GM12878 (cell line): ENCODE measurements at regions not wholly inside any gene's neighbourhood (a gene's known extent, or its start where the extent isn't known, plus 50 kb on each side); places are given as distances from the start of the nearest gene placed in this dataset.

Source experiments
- ATAC-seq: fragments of 200-7000 bp; cut with Tn5 transposase; 3 replicates; pipeline ENCODE4 v1.9.1; 2020; ENCODE audit warnings: mild to moderate bottlenecking, moderate library complexity
- BruUV-seq: library from RNA; stranded (reverse); fragments of 400-500 nt; replicated peaks from 2 replicates; lab custom pipeline; 2021; lab: Mats Ljungman, UMichigan
- CTCF ChIA-PET: fragments of 300-600 bp; sonication (Branson Sonifier 250); formaldehyde crosslinking; extraction: SDS; loops from one replicate; lab custom pipeline; 2021; ENCODE audit warnings: inconsistent platforms; lab: Yijun Ruan, JAX
- POLR2A ChIA-PET: fragments of 350-600 bp; formaldehyde crosslinking; extraction: SDS; loops from one replicate; lab custom pipeline; 2021; ENCODE audit warnings: inconsistent platforms; lab: Charles Lee
- RAD21 ChIA-PET: fragments of 300-600 bp; sonication (Branson Sonifier 250); formaldehyde crosslinking; loops from one replicate; lab custom pipeline; 2023; ENCODE audit warnings: antibody characterized with exemption; ENCODE audit not compliant: unreplicated experiment; lab: Charles Lee
- SMC1A ChIA-PET: fragments of 300-600 bp; sonication (Branson Sonifier 250); formaldehyde crosslinking; loops from one replicate; lab custom pipeline; 2023; ENCODE audit not compliant: unreplicated experiment, uncharacterized antibody; lab: Charles Lee
- DNase-seq: peaks from one replicate; pipeline ENCODE4 v3.0.0-alpha.2; 2011; ENCODE audit warnings: low read depth, low spot score
- FAIRE-seq: peaks from 3 replicates; lab custom pipeline; 2011; peaks lifted over from hg19 to GRCh38; lab: Jason Lieb, UNC
- H2AFZ ChIP-seq: 2 replicates; pipeline ENCODE4 v1.6.0; 2011; ENCODE audit warnings: low read depth, low read length, control low read depth; ENCODE audit not compliant: control insufficient read depth
- H3K27ac ChIP-seq: 2 replicates; pipeline ENCODE4 v1.5.1; 2011; ENCODE audit warnings: control low read depth; ENCODE audit not compliant: control insufficient read depth, insufficient read depth
- H3K27me3 ChIP-seq, 2 experiments: replicated peaks in 1 of 2; 2 replicates each; pipeline versions ENCODE4 v1.6.0 to v1.6.1; 2011; ENCODE audit warnings: low read length in 1 of 2; ENCODE audit not compliant: control insufficient read depth in 2 of 2, insufficient read depth in 2 of 2
- H3K36me3 ChIP-seq, 2 experiments: 2 replicates each; pipeline ENCODE4 v1.5.1; 2011; ENCODE audit warnings: low read length in 1 of 2; ENCODE audit not compliant: control insufficient read depth in 2 of 2, insufficient read depth in 2 of 2
- H3K4me1 ChIP-seq: 2 replicates; pipeline ENCODE4 v1.6.1; 2011; ENCODE audit warnings: mild to moderate bottlenecking, low read length, moderate library complexity, mixed read lengths; ENCODE audit not compliant: control insufficient read depth, insufficient read depth
- H3K4me2 ChIP-seq: 2 replicates; pipeline ENCODE4 v1.6.0; 2011; ENCODE audit warnings: control low read depth; ENCODE audit not compliant: control insufficient read depth, insufficient read depth
- H3K4me3 ChIP-seq: fragments of 200-600 bp; sonication (generic); 2 replicates; pipeline ENCODE4 v1.5.1; 2016
- H3K79me2 ChIP-seq: 2 replicates; pipeline ENCODE4 v1.6.0; 2011; ENCODE audit warnings: low read length; ENCODE audit not compliant: control insufficient read depth, insufficient read depth
- H3K9ac ChIP-seq: 2 replicates; pipeline ENCODE4 v1.8.0; 2011; ENCODE audit warnings: low read length, control low read depth, mixed read lengths; ENCODE audit not compliant: control insufficient read depth, insufficient read depth
- H3K9me3 ChIP-seq: replicated peaks from 3 replicates; pipeline ENCODE4 v1.5.1; 2011; ENCODE audit warnings: mild to moderate bottlenecking, low read length; ENCODE audit not compliant: control insufficient read depth, insufficient read depth
- H4K20me1 ChIP-seq: 2 replicates; pipeline ENCODE4 v1.6.0; 2011; ENCODE audit not compliant: control insufficient read depth, insufficient read depth
- ATF3 ChIP-seq: IDR thresholded peaks from 2 replicates; pipeline ENCODE4 v1.6.1; 2011; ENCODE audit warnings: low read depth, mild to moderate bottlenecking, low read length, moderate library complexity, borderline replicate concordance; ENCODE audit errors: extremely low read depth
- BHLHE40 ChIP-seq, 2 experiments: fragments of 450-650 bp in 1 of 2; IDR thresholded peaks; 2 replicates each; pipeline ENCODE4 v1.6.1; 2011 to 2017; ENCODE audit warnings: low read depth in 2 of 2, borderline replicate concordance in 1 of 2, improper control_type of control experiment in 1 of 2, low read length in 1 of 2, mild to moderate bottlenecking in 1 of 2
- BMI1 ChIP-seq: fragments of 450-650 bp; IDR thresholded peaks from 2 replicates; pipeline ENCODE4 v1.6.1; 2016; ENCODE audit warnings: mild to moderate bottlenecking, moderate library complexity, borderline replicate concordance
- CREM ChIP-seq: IDR thresholded peaks from 2 replicates; pipeline ENCODE4 v1.6.1; 2014; ENCODE audit warnings: antibody characterized with exemption, low read depth
- GABPA ChIP-seq: IDR thresholded peaks from 2 replicates; pipeline ENCODE4 v1.6.1; 2014; ENCODE audit warnings: antibody characterized with exemption, low read depth, mild to moderate bottlenecking, inconsistent platforms
- GATAD2B ChIP-seq: fragments of 450-650 bp; conservative IDR thresholded peaks from 2 replicates; pipeline ENCODE4 v1.6.1; 2017; ENCODE audit warnings: low read depth, mild to moderate bottlenecking, moderate library complexity
- IKZF1 ChIP-seq: fragments of 450-650 bp; conservative IDR thresholded peaks from 2 replicates; pipeline ENCODE4 v1.6.1; 2017; ENCODE audit warnings: antibody characterized with exemption, mild to moderate bottlenecking
- RELA ChIP-seq: fragments of 450-650 bp; IDR thresholded peaks from 2 replicates; pipeline ENCODE4 v1.8.0; 2014; ENCODE audit warnings: borderline replicate concordance; ENCODE audit not compliant: partially characterized antibody
- STAT1 ChIP-seq: fragments of 450-650 bp; conservative IDR thresholded peaks from 2 replicates; pipeline ENCODE4 v1.6.1; 2014; ENCODE audit warnings: antibody characterized with exemption, mild to moderate bottlenecking
- TCF3 ChIP-seq: IDR thresholded peaks from 2 replicates; pipeline ENCODE4 v1.6.1; 2012; ENCODE audit warnings: low read depth, mild to moderate bottlenecking, low read length, borderline replicate concordance; ENCODE audit not compliant: insufficient read depth
- ZNF687 ChIP-seq: fragments of 450-650 bp; IDR thresholded peaks from 2 replicates; pipeline ENCODE4 v1.6.1; 2017; ENCODE audit warnings: mild to moderate bottlenecking, moderate library complexity
- ZZZ3 ChIP-seq: IDR thresholded peaks from 2 replicates; pipeline ENCODE4 v1.6.1; 2011; ENCODE audit warnings: low read depth; ENCODE audit not compliant: control insufficient read depth, insufficient read length
- WGBS: methylation state at CpG from one replicate; pipeline ENCODE4 v1.1.6; 2016; ENCODE audit warnings: low lambda C conversion rate; ENCODE audit not compliant: insufficient replicate concordance, insufficient coverage; ENCODE audit errors: missing lambda C conversion rate; 5-methylcytosine and 5-hydroxymethylcytosine counted together
- in situ Hi-C: fragments of 300-500 bp; cut with MboI; formaldehyde crosslinking; loops from 9 replicates; pipeline ENCODE4 v1.14.3; 2018; ENCODE audit warnings: mixed read lengths
- intact Hi-C: fragments of 100-400 bp; cut with micrococcal nuclease; formaldehyde crosslinking; loops from one replicate; pipeline ENCODE4 v1.14.2; 2022; ENCODE audit not compliant: unreplicated experiment
- TF ChIP-seq, protein P1 (sequence below): fragments of 450-650 bp; IDR thresholded peaks from 2 replicates; pipeline ENCODE4 v1.6.1; 2017; ENCODE audit warnings: low read depth, mild to moderate bottlenecking, moderate library complexity

- TF ChIP-seq ATF3 = no peak
- TF ChIP-seq GATAD2B = no peak
- TF ChIP-seq STAT1 = no peak
Observed at GRCh38 chr3:151612115-151612514, 121.6 kb upstream of the AADACL2 start (continued).

DNA sequence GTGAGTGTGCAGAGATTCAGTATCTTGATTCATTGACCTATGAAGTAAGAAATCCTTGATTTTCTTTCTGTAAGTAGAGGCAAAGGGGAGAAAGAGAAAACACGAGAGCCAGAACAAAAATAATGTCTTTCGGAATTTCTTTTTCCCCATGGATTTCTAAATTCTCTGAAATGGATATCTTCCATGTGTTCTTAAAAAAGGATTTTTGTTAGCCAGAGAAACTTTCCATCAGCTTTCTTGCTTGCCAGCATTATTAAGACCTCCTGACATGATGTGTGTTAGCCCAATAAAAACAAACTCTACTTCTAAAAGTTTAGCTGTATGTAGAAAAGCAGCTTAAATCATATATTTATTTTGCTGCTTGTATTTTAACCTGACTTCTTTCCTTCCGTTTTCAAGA, 122.3 kb upstream of the AADACL2 start:
- H3K79me2 ChIP-seq = no peaks in the 10 kb centered on the region
- POLR2A ChIA-PET = no interaction called here
- H3K9ac ChIP-seq = no peak overlapping the region
- BruUV-seq = no TSS peak
- FAIRE-seq (no peak), ATAC-seq (no peak), DNase-seq (no peak)
- SMC1A ChIA-PET = no interaction called here
- 22% methylated on average over 3 of the region's 3 CpGs for WGBS
- in situ Hi-C loops (no loop called here), intact Hi-C loops (no loop called here)
- H2AFZ ChIP-seq = no peak overlapping the region
- no peaks in the 10 kb centered on the region for H3K4me1 ChIP-seq
- no peak overlapping the region for H3K4me3 ChIP-seq
- no peaks in the 10 kb centered on the region for H3K36me3 ChIP-seq
- H3K27me3 ChIP-seq = no peaks in the 10 kb centered on the region; a peak in 1 of 4 replicates
- H3K4me2 ChIP-seq = no peak overlapping the region
- RAD21 ChIA-PET = no interaction called here
- H3K9me3 ChIP-seq = no peaks in the 10 kb centered on the region
- no peak for TF ChIP-seq BHLHE40 (IDR thresholded peaks at IDR 0.05; ENCODE audit: borderline replicate concordance in 1 of 2, low read depth in 2 of 2, low read length in 1 of 2)
- no peak for TF ChIP-seq RELA
- no peak for TF ChIP-seq IKZF1
- no peak for TF ChIP-seq CREM
- TF ChIP-seq, protein P1, sequence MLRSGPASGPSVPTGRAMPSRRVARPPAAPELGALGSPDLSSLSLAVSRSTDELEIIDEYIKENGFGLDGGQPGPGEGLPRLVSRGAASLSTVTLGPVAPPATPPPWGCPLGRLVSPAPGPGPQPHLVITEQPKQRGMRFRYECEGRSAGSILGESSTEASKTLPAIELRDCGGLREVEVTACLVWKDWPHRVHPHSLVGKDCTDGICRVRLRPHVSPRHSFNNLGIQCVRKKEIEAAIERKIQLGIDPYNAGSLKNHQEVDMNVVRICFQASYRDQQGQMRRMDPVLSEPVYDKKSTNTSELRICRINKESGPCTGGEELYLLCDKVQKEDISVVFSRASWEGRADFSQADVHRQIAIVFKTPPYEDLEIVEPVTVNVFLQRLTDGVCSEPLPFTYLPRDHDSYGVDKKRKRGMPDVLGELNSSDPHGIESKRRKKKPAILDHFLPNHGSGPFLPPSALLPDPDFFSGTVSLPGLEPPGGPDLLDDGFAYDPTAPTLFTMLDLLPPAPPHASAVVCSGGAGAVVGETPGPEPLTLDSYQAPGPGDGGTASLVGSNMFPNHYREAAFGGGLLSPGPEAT = no peak
- no peak for TF ChIP-seq BMI1
- TF ChIP-seq ZZZ3 = no peak
- no peak for TF ChIP-seq GABPA
- TF ChIP-seq ZNF687 = no peak
- no peak for TF ChIP-seq TCF3
- no peak overlapping the region for H3K27ac ChIP-seq
- H4K20me1 ChIP-seq = no peaks in the 10 kb centered on the region
- CTCF ChIA-PET = interaction anchor here (0.9 kb wide), 1 partner anchor 8 kb away, joined by 3 read pairs; no protein-coding TSS in a partner anchor
